ENCODE measurements at regions not wholly inside any gene's neighbourhood (a gene's known extent, or its start where the extent isn't known, plus 50 kb on each side); places are given as distances from the start of the nearest gene placed in this dataset.

DNA sequence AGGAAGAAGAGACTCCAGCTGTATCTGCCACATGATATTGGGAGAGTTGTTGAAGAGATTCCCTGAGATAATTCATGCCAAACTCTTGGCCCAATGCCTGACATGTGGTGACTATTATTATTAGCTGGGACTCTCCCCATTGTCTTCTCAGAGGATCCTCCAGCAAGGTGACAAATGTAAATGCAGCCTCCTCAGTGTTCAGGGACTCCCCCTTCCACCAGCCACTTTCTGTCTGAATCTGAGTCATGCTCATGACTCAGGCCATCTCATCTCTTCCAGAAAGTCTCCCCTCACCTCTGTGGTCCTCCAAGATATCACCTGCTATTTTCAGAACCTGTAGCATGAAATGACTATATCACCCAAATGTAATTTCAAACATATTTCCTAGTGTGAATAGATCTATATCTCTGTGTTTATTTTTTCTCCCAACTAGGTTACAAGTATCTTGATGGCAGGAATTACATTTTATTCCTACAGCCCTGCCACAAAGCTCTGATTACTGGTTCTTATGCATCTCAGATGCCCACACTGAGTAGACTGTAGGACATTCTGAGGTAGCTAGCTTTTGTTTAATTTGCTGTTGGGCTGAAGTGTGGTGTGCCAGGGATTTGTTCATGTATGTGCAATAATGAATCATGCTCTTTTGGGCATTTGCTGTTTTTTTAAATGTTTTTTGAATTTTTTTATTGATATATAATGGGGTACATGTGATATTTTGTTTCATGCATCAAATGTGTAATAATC lies 126.6 kb upstream of the IL12B start:
- no peak overlapping the region for H3K4me3 ChIP-seq
- H3K27me3 ChIP-seq, result no peaks in the 10 kb centered on the region
- intact Hi-C loops (cut with DNase I; ENCODE audit: low total_unique reads), result no loop called here
- no peak overlapping the region for H3K27ac ChIP-seq
- DNase-seq, result no peak
- H3K4me1 ChIP-seq, result peaks cover 0 to 2% of the 10 kb centered on the region in 2 donors
- H3K36me3 ChIP-seq, result no peaks in the 10 kb centered on the region
- no peak for TF ChIP-seq POLR2A (IDR thresholded peaks at IDR 0.05)
- TF ChIP-seq, protein P1, sequence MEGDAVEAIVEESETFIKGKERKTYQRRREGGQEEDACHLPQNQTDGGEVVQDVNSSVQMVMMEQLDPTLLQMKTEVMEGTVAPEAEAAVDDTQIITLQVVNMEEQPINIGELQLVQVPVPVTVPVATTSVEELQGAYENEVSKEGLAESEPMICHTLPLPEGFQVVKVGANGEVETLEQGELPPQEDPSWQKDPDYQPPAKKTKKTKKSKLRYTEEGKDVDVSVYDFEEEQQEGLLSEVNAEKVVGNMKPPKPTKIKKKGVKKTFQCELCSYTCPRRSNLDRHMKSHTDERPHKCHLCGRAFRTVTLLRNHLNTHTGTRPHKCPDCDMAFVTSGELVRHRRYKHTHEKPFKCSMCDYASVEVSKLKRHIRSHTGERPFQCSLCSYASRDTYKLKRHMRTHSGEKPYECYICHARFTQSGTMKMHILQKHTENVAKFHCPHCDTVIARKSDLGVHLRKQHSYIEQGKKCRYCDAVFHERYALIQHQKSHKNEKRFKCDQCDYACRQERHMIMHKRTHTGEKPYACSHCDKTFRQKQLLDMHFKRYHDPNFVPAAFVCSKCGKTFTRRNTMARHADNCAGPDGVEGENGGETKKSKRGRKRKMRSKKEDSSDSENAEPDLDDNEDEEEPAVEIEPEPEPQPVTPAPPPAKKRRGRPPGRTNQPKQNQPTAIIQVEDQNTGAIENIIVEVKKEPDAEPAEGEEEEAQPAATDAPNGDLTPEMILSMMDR (IDR thresholded peaks at IDR 0.05), result no peak
- no peaks in the 10 kb centered on the region for H3K9me3 ChIP-seq

DNA sequence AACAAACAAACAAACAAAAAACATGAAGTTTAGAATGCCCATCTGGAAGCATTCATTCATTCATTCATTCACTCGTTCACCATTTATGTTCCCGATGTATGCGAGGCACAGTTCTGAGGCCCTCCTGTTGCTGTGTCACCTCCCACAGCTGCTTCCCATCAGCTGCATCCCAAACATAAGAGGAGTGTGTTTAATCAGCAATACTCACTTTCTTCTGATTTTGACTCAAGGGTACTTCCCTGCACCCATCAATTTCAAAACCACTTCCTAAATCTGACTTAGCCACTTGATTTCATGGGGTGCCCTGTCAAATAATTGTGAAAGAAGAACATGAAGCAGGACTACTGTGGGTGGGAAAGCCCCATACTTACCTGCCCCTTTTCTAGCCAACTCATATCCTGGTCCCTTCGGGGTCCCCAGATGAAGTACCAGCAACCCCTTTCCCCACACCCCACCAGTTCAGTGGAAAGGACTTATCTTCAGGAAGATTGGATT lies 128.0 kb upstream of the IL12B start:
- no peaks in the 10 kb centered on the region for H3K27me3 ChIP-seq
- no peaks in the 10 kb centered on the region for H3K4me1 ChIP-seq
- intact Hi-C loops (cut with DNase I; ENCODE audit: low total_unique reads), result no loop called here
- H3K9me3 ChIP-seq, result no peaks in the 10 kb centered on the region
- no peak overlapping the region for H3K4me3 ChIP-seq
- H3K36me3 ChIP-seq, result no peaks in the 10 kb centered on the region
- TF ChIP-seq POLR2A (IDR thresholded peaks at IDR 0.05), result no peak
- TF ChIP-seq, protein P1 (IDR thresholded peaks at IDR 0.05), result no peak
- no peak for DNase-seq
- H3K27ac ChIP-seq, result no peak overlapping the region

DNA sequence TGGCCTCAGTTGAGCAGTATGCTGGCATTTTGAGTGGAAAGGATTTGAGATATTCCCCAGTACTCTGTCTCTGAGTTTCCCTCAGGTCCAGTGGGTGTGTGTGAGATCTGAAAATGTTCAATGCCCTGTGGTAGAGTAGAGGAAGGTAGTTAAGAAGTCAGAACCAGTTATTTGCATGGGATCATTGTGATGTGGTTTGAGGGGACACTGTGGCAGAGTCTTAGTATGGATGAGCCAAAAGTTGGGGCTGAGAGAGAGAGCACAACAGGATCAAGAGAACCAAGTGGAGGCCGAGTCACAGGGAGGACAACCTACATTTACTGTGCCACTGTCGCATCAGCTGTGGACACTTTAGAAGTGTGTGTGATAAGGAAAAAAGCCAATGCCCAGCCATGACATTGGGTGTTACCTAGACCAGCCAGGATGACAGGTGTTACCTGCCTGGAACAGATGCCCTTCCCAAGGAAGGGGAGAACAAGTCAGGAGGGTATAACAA lies 128.9 kb upstream of the IL12B start:
- intact Hi-C loops (cut with DNase I; ENCODE audit: low total_unique reads), result no loop called here
- Histone ChIP-seq H3K4me1 (no peaks in the 10 kb centered on the region), H3K4me3 (no peak overlapping the region), H3K9me3 (no peaks in the 10 kb centered on the region), H3K27ac (no peak overlapping the region), H3K27me3 (no peaks in the 10 kb centered on the region), H3K36me3 (no peaks in the 10 kb centered on the region)
- DNase-seq, result no peak
- TF ChIP-seq, protein P1 (IDR thresholded peaks at IDR 0.05), result no peak
- TF ChIP-seq POLR2A (IDR thresholded peaks at IDR 0.05), result no peak

DNA sequence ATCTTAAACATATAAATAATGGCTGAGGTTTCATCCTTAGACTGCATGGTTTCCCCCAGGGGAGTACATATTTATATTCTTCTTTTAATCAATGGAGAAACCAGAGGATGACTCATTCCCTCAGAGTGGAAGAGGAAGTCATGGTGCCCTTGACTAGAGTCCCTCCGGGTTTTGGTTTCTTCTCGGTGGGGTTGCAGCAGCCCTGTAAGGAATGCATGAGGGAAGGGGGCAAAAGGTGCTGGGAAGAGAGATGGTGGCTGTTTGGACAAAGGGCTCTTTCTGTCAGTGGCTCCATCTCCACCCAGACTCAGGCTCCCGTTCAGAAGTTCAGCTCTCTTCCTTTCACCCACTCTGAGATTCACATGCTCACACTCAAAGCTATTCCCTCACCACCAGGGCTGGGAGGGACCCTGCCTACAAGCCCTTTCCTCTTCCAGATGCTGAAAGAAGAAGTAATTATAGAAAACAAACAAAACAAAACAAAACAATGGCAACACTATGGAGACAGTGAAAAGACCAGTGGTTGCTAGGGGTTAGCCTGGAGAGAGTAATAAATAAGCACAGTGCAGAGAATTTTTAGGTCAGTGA lies 129.8 kb upstream of the IL12B start:
- TF ChIP-seq, protein P1 (IDR thresholded peaks at IDR 0.05), result no peak
- no peak for TF ChIP-seq POLR2A (IDR thresholded peaks at IDR 0.05)
- Histone ChIP-seq H3K9me3 (no peaks in the 10 kb centered on the region), H3K36me3 (no peaks in the 10 kb centered on the region), H3K4me3 (no peak overlapping the region), H3K4me1 (no peaks in the 10 kb centered on the region), H3K27ac (no peak overlapping the region), H3K27me3 (no peaks in the 10 kb centered on the region)
- no peak for DNase-seq
- intact Hi-C loops (cut with DNase I; ENCODE audit: low total_unique reads), result no loop called here

Data from uterus (tissue), 3 donors.